ENCODE measurements at regions not wholly inside any gene's neighbourhood (a gene's known extent, or its start where the extent isn't known, plus 50 kb on each side); places are given as distances from the start of the nearest gene placed in this dataset.

DNA sequence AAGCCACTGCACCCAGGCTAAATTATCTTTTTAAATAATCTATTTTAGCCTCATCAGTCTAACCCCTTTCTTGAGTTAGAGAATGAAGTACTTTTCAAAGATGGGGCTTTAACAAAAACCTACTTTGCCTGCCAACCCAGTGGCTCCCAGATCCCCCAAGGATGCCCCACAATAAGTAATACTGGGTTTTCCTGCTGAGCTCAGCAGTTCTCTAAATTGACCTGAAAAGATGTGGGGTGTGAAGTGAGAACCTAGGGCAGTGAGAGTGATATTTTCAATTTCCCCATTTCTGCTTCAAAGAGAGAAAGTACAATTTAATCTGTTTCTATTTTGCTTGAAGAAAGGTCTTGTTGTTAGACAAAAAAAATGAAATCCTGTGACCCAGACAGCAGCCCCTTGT is 318.5 kb upstream of the UMPS start:
- no peak for TF ChIP-seq POLR2A (IDR thresholded peaks at IDR 0.05)
- no peak for TF ChIP-seq CTCF (IDR thresholded peaks at IDR 0.05)

All from thyroid gland (tissue), 4 donors.